Upper lobe of right lung (tissue), 1 donor: ENCODE measurements at regions not wholly inside any gene's neighbourhood (a gene's known extent, or its start where the extent isn't known, plus 50 kb on each side); places are given as distances from the start of the nearest gene placed in this dataset.

Experiments used
- ATAC-seq: fragments of 200-7000 bp; cut with Tn5 transposase; one replicate; pipeline ENCODE4 v1.9.1; 2020; ENCODE audit warnings: mild to moderate bottlenecking, moderate library complexity
- DNase-seq: peaks from one replicate; pipeline ENCODE4 v3.0.0-alpha.2; 2020
- H3K27ac ChIP-seq: fragments of 200-600 bp; one replicate; pipeline ENCODE4 v1.8.0; 2022
- H3K27me3 ChIP-seq: fragments of 200-600 bp; one replicate; pipeline ENCODE4 v1.8.0; 2022; ENCODE audit warnings: mild to moderate bottlenecking
- H3K36me3 ChIP-seq: fragments of 200-600 bp; one replicate; pipeline ENCODE4 v1.8.0; 2022
- H3K4me1 ChIP-seq: fragments of 200-600 bp; one replicate; pipeline ENCODE4 v1.8.0; 2022
- H3K4me3 ChIP-seq: fragments of 200-600 bp; one replicate; pipeline ENCODE4 v1.8.0; 2022; ENCODE audit warnings: mild to moderate bottlenecking
- H3K9me3 ChIP-seq: fragments of 200-600 bp; one replicate; pipeline ENCODE4 v1.8.0; 2022
- CTCF ChIP-seq: fragments of 200-600 bp; IDR thresholded peaks from one replicate; pipeline ENCODE4 v1.8.0; 2022; ENCODE audit warnings: antibody characterized with exemption
- intact Hi-C: fragments of 100-400 bp; cut with DNase I; formaldehyde crosslinking; loops from one replicate; pipeline ENCODE4 v1.11.0; 2022
- donor health status: DM: no; HTN: yes; CAD: no; lungs with severe emphysema.

DNA sequence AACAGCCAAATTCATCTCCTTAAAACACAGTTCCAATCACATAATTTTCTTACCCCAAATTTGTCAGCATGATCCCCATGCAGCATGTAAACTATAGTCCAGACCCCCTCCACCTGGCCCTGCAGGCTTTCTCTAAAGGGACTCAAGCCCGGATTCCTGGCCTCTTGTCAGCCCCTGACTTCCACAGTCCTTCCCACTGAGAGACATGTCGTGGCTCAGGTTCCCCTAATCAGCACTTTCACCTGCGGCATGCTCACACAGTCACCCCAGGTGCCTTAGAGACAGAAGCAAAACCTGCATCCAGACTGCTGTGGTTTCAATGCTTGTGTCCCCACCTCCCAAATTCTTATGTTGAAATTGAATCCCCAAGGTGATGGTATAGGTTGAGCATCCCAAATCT lies 372.7 kb upstream of the ATP10A start:
- intact Hi-C loops, result no loop called here
- Histone ChIP-seq H3K27ac (no peak overlapping the region), H3K27me3 (no peaks in the 10 kb centered on the region), H3K4me1 (no peaks in the 10 kb centered on the region), H3K4me3 (no peak overlapping the region), H3K9me3 (no peaks in the 10 kb centered on the region), H3K36me3 (no peaks in the 10 kb centered on the region)
- ATAC-seq (no peak), DNase-seq (no peak)
- TF ChIP-seq CTCF, result no peak

- intact Hi-C loops, result no loop called here
- no peak for DNase-seq
- Histone ChIP-seq H3K27ac (no peak overlapping the region), H3K9me3 (no peaks in the 10 kb centered on the region), H3K27me3 (no peaks in the 10 kb centered on the region), H3K36me3 (no peaks in the 10 kb centered on the region), H3K4me1 (no peaks in the 10 kb centered on the region), H3K4me3 (no peak overlapping the region)
- TF ChIP-seq CTCF, result no peak
- no peak for ATAC-seq
These were observed 372.0 kb upstream of the ATP10A start for GRCh38 chr15:26234976-26235767.

- intact Hi-C loops, result no loop called here
- Histone ChIP-seq H3K9me3 (no peaks in the 10 kb centered on the region), H3K4me1 (no peaks in the 10 kb centered on the region), H3K27ac (no peak overlapping the region), H3K27me3 (no peaks in the 10 kb centered on the region), H3K36me3 (no peaks in the 10 kb centered on the region), H3K4me3 (no peak overlapping the region)
- DNase-seq, result no peak
- TF ChIP-seq CTCF, result no peak
- ATAC-seq, result no peak
These were observed 369.6 kb upstream of the ATP10A start for GRCh38 chr15:26232691-26233090.

DNA sequence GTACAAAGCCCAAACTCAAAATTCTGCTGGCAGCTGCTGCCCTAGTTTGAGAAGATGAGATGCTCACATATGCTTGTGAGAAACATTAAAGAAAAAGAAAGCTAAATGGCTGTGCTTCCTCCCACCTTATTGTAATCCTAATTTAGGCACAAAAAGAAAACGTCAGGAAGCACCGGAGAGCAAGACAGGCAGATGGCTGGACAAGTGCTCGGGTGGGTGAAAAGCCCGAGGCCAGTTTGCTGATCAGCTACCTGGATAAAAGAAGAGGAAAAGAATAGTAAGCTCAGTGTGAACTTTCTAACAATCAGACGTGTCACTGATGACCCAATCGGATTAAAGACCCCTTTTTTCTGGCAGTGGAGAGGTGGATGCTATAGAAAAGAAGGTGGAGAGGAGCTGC lies 368.0 kb upstream of the ATP10A start:
- Histone ChIP-seq H3K36me3 (no peaks in the 10 kb centered on the region), H3K27me3 (no peaks in the 10 kb centered on the region), H3K9me3 (no peaks in the 10 kb centered on the region), H3K27ac (no peak overlapping the region), H3K4me3 (no peak overlapping the region), H3K4me1 (no peaks in the 10 kb centered on the region)
- DNase-seq (no peak), ATAC-seq (no peak)
- no peak for TF ChIP-seq CTCF
- intact Hi-C loops, result no loop called here

GRCh38 chr15:26224266-26224665 lies 361.1 kb upstream of the ATP10A start:
- Histone ChIP-seq H3K27me3 (no peaks in the 10 kb centered on the region), H3K27ac (no peak overlapping the region), H3K4me1 (no peaks in the 10 kb centered on the region), H3K9me3 (no peaks in the 10 kb centered on the region), H3K36me3 (no peaks in the 10 kb centered on the region), H3K4me3 (no peak overlapping the region)
- ATAC-seq, result no peak
- intact Hi-C loops, result no loop called here
- no peak for TF ChIP-seq CTCF
- no peak for DNase-seq

DNA sequence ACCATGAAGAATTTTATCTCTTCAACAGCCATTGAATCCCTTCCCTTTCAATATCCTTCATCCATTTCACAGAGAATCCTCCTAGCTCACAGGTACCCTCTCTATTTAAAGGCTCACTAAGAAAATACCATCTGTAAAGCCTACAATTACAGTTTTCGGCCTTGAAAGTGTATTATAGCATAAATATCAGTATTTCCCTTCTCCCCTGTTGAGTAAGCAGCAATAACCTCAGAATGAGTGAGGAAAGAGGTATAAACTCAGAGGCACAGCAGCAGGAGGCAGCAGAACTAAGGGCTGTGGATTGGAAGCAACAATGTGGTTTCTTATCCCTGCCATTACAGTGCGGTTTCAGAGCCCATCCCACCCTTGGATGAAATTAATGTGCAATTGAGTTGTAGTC lies 360.6 kb upstream of the ATP10A start:
- H3K4me1 ChIP-seq, result no peaks in the 10 kb centered on the region
- TF ChIP-seq CTCF, result no peak
- ATAC-seq (no peak), DNase-seq (no peak)
- H3K4me3 ChIP-seq, result no peak overlapping the region
- H3K27me3 ChIP-seq, result no peaks in the 10 kb centered on the region
- H3K36me3 ChIP-seq, result no peaks in the 10 kb centered on the region
- H3K9me3 ChIP-seq, result no peaks in the 10 kb centered on the region
- H3K27ac ChIP-seq, result no peak overlapping the region
- intact Hi-C loops, result no loop called here
